ENCODE measurements at regions not wholly inside any gene's neighbourhood (a gene's known extent, or its start where the extent isn't known, plus 50 kb on each side); places are given as distances from the start of the nearest gene placed in this dataset.

GRCh38 chr12:59230334-59230733, 310.0 kb upstream of the LRIG3 start:
- H4K20me1 ChIP-seq (ENCODE audit: insufficient read depth): no peaks in the 10 kb centered on the region
- no peak for DNase-seq (ENCODE audit: low read depth, low spot score)
- no peak for ATAC-seq
- H3K36me3 ChIP-seq (ENCODE audit: control insufficient read depth in 1 of 2, insufficient read depth in 2 of 2, low read length in 2 of 2): no peaks in the 10 kb centered on the region
- H3K9ac ChIP-seq (ENCODE audit: low read length): no peak overlapping the region
- no peaks in the 10 kb centered on the region for H3K27me3 ChIP-seq (ENCODE audit: insufficient read depth, low read length)
- BruUV-seq (replicated peaks): no TSS peak
- intact Hi-C loops (cut with micrococcal nuclease): no loop called here
- ChIA-PET POLR2A (no interaction called here), RAD21 (ENCODE audit: low non-redundant PET in 1 of 2, low total read pairs in 2 of 2, uncharacterized antibody in 2 of 2, unreplicated experiment in 2 of 2) (no interaction called here), CTCF (no interaction called here)
- no peak overlapping the region for H3K4me3 ChIP-seq (replicated peaks in 1 of 2; ENCODE audit: low read depth in 1 of 2, low read length in 2 of 2)
- H3K79me2 ChIP-seq (ENCODE audit: insufficient read depth, low read length): no peaks in the 10 kb centered on the region
- H3K4me1 ChIP-seq (ENCODE audit: control insufficient read depth in 1 of 2, insufficient read depth in 2 of 2, low read length in 2 of 2): no peaks in the 10 kb centered on the region
- no peak overlapping the region for H2AFZ ChIP-seq (ENCODE audit: low read depth, low read length, poor library complexity, severe bottlenecking)
- no peak for TF ChIP-seq RAD21 (IDR thresholded peaks at IDR 0.05; ENCODE audit: low read depth)
- no peak for TF ChIP-seq SIN3A (IDR thresholded peaks at IDR 0.05; ENCODE audit: low read depth)
- TF ChIP-seq ELF1 (IDR thresholded peaks at IDR 0.05; ENCODE audit: borderline replicate concordance, low read depth): no peak
- TF ChIP-seq TCF7L2 (IDR thresholded peaks at IDR 0.05; ENCODE audit: borderline replicate concordance, extremely low read depth, insufficient read depth, insufficient read length): no peak
- TF ChIP-seq JUND (IDR thresholded peaks at IDR 0.05): no peak
- no peak for TF ChIP-seq EZH2 (IDR thresholded peaks at IDR 0.05)
- TF ChIP-seq POLR2AphosphoS5 (IDR thresholded peaks at IDR 0.05; ENCODE audit: low read depth, low read length): no peak
- TF ChIP-seq REST (IDR thresholded peaks at IDR 0.05; ENCODE audit: low read depth): no peak
- TF ChIP-seq SP1 (IDR thresholded peaks at IDR 0.05; ENCODE audit: low read depth): no peak
- TF ChIP-seq ZNF274 (IDR thresholded peaks at IDR 0.05; ENCODE audit: low read depth, low read length): no peak
- no peak for TF ChIP-seq ZFX (IDR thresholded peaks at IDR 0.05)
- TF ChIP-seq EGR1 (IDR thresholded peaks at IDR 0.05; ENCODE audit: low read depth): no peak
- TF ChIP-seq CTCF (IDR thresholded peaks at IDR 0.05 in 2 of 3, conservative IDR thresholded peaks at IDR 0.05 in 1 of 3; ENCODE audit: borderline replicate concordance in 1 of 3, insufficient read depth in 1 of 3, low read depth in 2 of 3, low read length in 2 of 3): no peak
- TF ChIP-seq YY1 (IDR thresholded peaks at IDR 0.05; ENCODE audit: extremely low read depth, insufficient replicate concordance, low read depth, low read length): no peak
- no peak for TF ChIP-seq EZH2phosphoT487 (IDR thresholded peaks at IDR 0.05; ENCODE audit: borderline replicate concordance)
- no peak for TF ChIP-seq SRF (IDR thresholded peaks at IDR 0.05; ENCODE audit: low read depth)
- TF ChIP-seq ZBTB33 (IDR thresholded peaks at IDR 0.05; ENCODE audit: extremely low read depth, insufficient replicate concordance, low read length): no peak
- no peaks in the 10 kb centered on the region for H3K9me3 ChIP-seq (ENCODE audit: control insufficient read depth in 1 of 2, insufficient read depth in 1 of 2, low read depth in 1 of 2, low read length in 2 of 2)
- H3K4me2 ChIP-seq (ENCODE audit: low read length): no peak overlapping the region
- no peaks in the 10 kb centered on the region for H3K9me2 ChIP-seq (ENCODE audit: insufficient read depth)
- H3K27ac ChIP-seq (ENCODE audit: low read depth, low read length): no peak overlapping the region
